ENCODE measurements at regions not wholly inside any gene's neighbourhood (a gene's known extent, or its start where the extent isn't known, plus 50 kb on each side); places are given as distances from the start of the nearest gene placed in this dataset.
A peak's percentile ranks its signal among the peaks of the same experiment; 100 is the strongest.
"Not testable (repeated sequence)": the region's sequence is repeated elsewhere in the genome, so short reads cannot be mapped to it uniquely, and the experiment has no call there.

- no peak for ATAC-seq
- POLR2A ChIA-PET = no interaction called here
These were observed 54.2 kb upstream of the CYP2D6 start for GRCh38 chr22:42184852-42185251.

GRCh38 chr22:42183461-42184059 lies 53.0 kb upstream of the CYP2D6 start:
- Mint-ChIP-seq H3K27ac (peak overlapping the region; percentile 57), H3K4me1 (ENCODE audit: low read depth) (peaks cover 73% of the 10 kb centered on the region)
- ChIA-PET CTCF (interaction anchor here (0.9 to 1.6 kb wide), 2 partner anchors 261 kb away, joined by 3 to 6 read pairs; no protein-coding TSS in a partner anchor), POLR2A (interaction anchor here (0.9 kb wide), 1 partner anchor 10 kb away, joined by 3 read pairs; no protein-coding TSS in a partner anchor)
- H3K4me3 Mint-ChIP-seq; intact Hi-C loops (cut with micrococcal nuclease); H3K36me3 Mint-ChIP-seq (ENCODE audit: low read depth); H3K27me3 Mint-ChIP-seq; DNase-seq; H3K9me3 Mint-ChIP-seq: not testable (repeated sequence)
- ATAC-seq = peak; percentile 29

More at GRCh38 chr22:42184852-42185251, 54.2 kb upstream of the CYP2D6 start:
- Mint-ChIP-seq H3K4me1 (ENCODE audit: low read depth) (peaks cover 78% of the 10 kb centered on the region), H3K4me3 (no peak overlapping the region), H3K27ac (no peak overlapping the region), H3K36me3 (ENCODE audit: low read depth) (peaks cover 2% of the 10 kb centered on the region), H3K9me3 (no peaks in the 10 kb centered on the region), H3K27me3 (no peaks in the 10 kb centered on the region)
- TF ChIP-seq, protein P1, sequence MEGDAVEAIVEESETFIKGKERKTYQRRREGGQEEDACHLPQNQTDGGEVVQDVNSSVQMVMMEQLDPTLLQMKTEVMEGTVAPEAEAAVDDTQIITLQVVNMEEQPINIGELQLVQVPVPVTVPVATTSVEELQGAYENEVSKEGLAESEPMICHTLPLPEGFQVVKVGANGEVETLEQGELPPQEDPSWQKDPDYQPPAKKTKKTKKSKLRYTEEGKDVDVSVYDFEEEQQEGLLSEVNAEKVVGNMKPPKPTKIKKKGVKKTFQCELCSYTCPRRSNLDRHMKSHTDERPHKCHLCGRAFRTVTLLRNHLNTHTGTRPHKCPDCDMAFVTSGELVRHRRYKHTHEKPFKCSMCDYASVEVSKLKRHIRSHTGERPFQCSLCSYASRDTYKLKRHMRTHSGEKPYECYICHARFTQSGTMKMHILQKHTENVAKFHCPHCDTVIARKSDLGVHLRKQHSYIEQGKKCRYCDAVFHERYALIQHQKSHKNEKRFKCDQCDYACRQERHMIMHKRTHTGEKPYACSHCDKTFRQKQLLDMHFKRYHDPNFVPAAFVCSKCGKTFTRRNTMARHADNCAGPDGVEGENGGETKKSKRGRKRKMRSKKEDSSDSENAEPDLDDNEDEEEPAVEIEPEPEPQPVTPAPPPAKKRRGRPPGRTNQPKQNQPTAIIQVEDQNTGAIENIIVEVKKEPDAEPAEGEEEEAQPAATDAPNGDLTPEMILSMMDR (IDR thresholded peaks at IDR 0.05) = no peak
- CTCF ChIA-PET = interaction anchor here (1.0 to 1.7 kb wide), 3 partner anchors 15 to 259 kb away, joined by 3 to 6 read pairs (median 4); no protein-coding TSS in a partner anchor
- DNase-seq = no peak
- intact Hi-C loops (cut with micrococcal nuclease) = no loop called here

GRCh38 chr22:42180349-42180842 lies 49.8 kb upstream of the CYP2D6 start:
- Mint-ChIP-seq H3K4me1 (ENCODE audit: low read depth) (peaks cover 77% of the 10 kb centered on the region), H3K27me3 (no peaks in the 10 kb centered on the region), H3K9me3 (no peaks in the 10 kb centered on the region), H3K4me3 (peak overlapping the region; percentile 2), H3K27ac (peak overlapping the region; percentile 77), H3K36me3 (ENCODE audit: low read depth) (peaks cover 22% of the 10 kb centered on the region)
- TF ChIP-seq, protein P1 (IDR thresholded peaks at IDR 0.05) = no peak
- peak; percentile 89 for ATAC-seq
- peak; percentile 67 for DNase-seq
- CTCF ChIA-PET = no interaction called here
- POLR2A ChIA-PET = interaction anchor here (1.0 kb wide), 2 partner anchors 11 to 434 kb away, joined by 3 read pairs; partner anchors contain the start of gene POLDIP3
- intact Hi-C loops (cut with micrococcal nuclease) = no loop called here

All from activated CD8-positive, alpha-beta T cell treated with anti-CD3 and anti-CD28 coated beads for 36 hours (primary cell).